ENCODE measurements at regions not wholly inside any gene's neighbourhood (a gene's known extent, or its start where the extent isn't known, plus 50 kb on each side); places are given as distances from the start of the nearest gene placed in this dataset.
"Not testable (repeated sequence)": the region's sequence is repeated elsewhere in the genome, so short reads cannot be mapped to it uniquely, and the experiment has no call there.

DNA sequence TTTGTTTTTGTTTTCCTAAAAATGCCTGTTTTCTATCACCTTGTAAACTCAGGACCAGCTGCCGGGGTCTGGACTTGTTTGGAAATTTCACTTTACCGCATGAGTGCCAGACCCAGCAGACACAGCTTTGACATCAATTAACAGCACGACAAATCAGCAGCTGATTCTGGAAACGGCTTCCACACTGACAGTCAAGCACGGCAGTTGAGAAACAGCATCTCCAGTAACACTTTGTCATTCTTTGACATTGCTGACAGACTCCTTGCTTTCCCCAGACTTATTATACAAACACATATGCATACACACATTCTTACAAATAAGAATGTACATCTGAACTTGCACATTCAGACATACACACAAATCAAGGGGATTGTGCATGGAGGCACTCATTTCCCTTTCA lies 1017.6 kb upstream of the HS3ST1 start:
- no peak overlapping the region for H3K4me3 Mint-ChIP-seq

GRCh38 chr4:12445711-12446235 lies 1017.1 kb upstream of the HS3ST1 start:
- DNase-seq, result no peak
- peaks cover 20% of the 10 kb centered on the region for H3K9me3 Mint-ChIP-seq
- no peak for ATAC-seq
- H3K36me3 Mint-ChIP-seq (ENCODE audit: insufficient read depth), result no peaks in the 10 kb centered on the region
- no peaks in the 10 kb centered on the region for H3K27me3 Mint-ChIP-seq (ENCODE audit: low read depth)
- H3K4me3 Mint-ChIP-seq, result no peak overlapping the region
- no peaks in the 10 kb centered on the region for H3K4me1 Mint-ChIP-seq (ENCODE audit: low read depth)

More for the DNA sequence above, 1017.6 kb upstream of the HS3ST1 start:
- DNase-seq, result no peak
- H3K27me3 Mint-ChIP-seq (ENCODE audit: low read depth), result no peaks in the 10 kb centered on the region
- H3K9me3 Mint-ChIP-seq, result peaks cover 22% of the 10 kb centered on the region
- H3K36me3 Mint-ChIP-seq (ENCODE audit: insufficient read depth), result no peaks in the 10 kb centered on the region
- no peaks in the 10 kb centered on the region for H3K4me1 Mint-ChIP-seq (ENCODE audit: low read depth)
- ATAC-seq, result no peak

- Mint-ChIP-seq H3K4me1 (ENCODE audit: low read depth) (no peaks in the 10 kb centered on the region), H3K36me3 (ENCODE audit: insufficient read depth) (no peaks in the 10 kb centered on the region)
- DNase-seq, result no peak
These were observed 1011.1 kb upstream of the HS3ST1 start for GRCh38 chr4:12439633-12440305.

DNA sequence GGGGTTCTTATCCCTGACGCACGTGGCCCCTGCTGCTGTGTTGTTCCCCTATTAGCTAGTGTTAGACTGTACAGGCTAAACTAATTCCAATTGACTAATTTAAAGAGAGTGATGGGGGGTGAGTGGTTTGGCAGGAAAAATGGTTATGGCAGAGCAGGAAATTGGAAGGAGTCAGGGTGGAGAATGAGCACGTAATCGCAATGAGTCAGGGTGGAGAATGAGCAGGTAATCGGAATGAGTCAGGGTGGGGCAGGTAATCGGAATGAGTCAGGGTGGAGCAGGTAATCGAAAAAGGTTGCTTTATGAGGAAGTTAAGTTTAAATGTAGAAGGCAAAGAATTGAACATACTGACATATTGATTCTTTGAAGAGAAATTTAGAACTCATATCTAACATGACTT lies 1002.6 kb upstream of the HS3ST1 start:
- not testable (repeated sequence) for H3K4me3 Mint-ChIP-seq; DNase-seq; H3K36me3 Mint-ChIP-seq (ENCODE audit: insufficient read depth)

More at GRCh38 chr4:12439633-12440305, 1011.1 kb upstream of the HS3ST1 start:
- Mint-ChIP-seq H3K4me3 (no peak overlapping the region), H3K9me3 (peaks cover 6% of the 10 kb centered on the region), H3K27me3 (ENCODE audit: low read depth) (no peaks in the 10 kb centered on the region)
- no peak for ATAC-seq

DNA sequence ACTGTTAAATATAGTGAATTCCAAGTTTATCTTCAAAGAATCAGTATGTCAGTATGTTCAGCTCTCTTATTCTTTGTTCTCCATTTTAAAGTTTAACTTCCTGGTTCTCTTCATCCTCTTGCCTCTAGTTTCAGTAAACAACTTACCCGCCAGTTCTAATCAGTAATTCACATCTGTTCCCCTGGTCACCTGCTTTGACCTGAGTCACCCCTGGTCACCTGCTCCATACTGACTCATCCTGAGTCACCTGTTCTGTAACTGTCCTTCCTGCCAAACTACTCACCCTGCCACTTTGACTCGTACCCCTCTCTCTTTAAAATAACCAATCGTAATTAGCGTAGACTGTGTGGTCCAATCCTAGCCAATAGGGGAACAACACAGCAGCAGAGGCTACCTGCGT lies 992.7 kb upstream of the HS3ST1 start:
- H3K36me3 Mint-ChIP-seq (ENCODE audit: insufficient read depth), result no peaks in the 10 kb centered on the region
- DNase-seq (no peak), ATAC-seq (no peak)
- no peaks in the 10 kb centered on the region for H3K27me3 Mint-ChIP-seq (ENCODE audit: low read depth)
- peaks cover 14% of the 10 kb centered on the region for H3K9me3 Mint-ChIP-seq
- H3K4me3 Mint-ChIP-seq, result no peak overlapping the region
- H3K4me1 Mint-ChIP-seq (ENCODE audit: low read depth), result no peaks in the 10 kb centered on the region

More for the DNA sequence above, 1002.6 kb upstream of the HS3ST1 start:
- ATAC-seq; H3K4me1 Mint-ChIP-seq (ENCODE audit: low read depth); H3K27me3 Mint-ChIP-seq (ENCODE audit: low read depth): not testable (repeated sequence)
- H3K9me3 Mint-ChIP-seq, result peaks cover 11% of the 10 kb centered on the region

- H3K4me3 Mint-ChIP-seq, result no peak overlapping the region
- DNase-seq (no peak), ATAC-seq (no peak)
- H3K4me1 Mint-ChIP-seq (ENCODE audit: low read depth), result no peaks in the 10 kb centered on the region
- peaks cover 9% of the 10 kb centered on the region for H3K9me3 Mint-ChIP-seq
- no peaks in the 10 kb centered on the region for H3K27me3 Mint-ChIP-seq (ENCODE audit: low read depth)
- no peaks in the 10 kb centered on the region for H3K36me3 Mint-ChIP-seq (ENCODE audit: insufficient read depth)
These were observed 988.1 kb upstream of the HS3ST1 start for GRCh38 chr4:12416755-12417154.

GRCh38 chr4:12414181-12414812 lies 985.6 kb upstream of the HS3ST1 start:
- DNase-seq (no peak), ATAC-seq (no peak)
- H3K27me3 Mint-ChIP-seq (ENCODE audit: low read depth), result no peaks in the 10 kb centered on the region
- H3K4me3 Mint-ChIP-seq, result no peak overlapping the region
- H3K9me3 Mint-ChIP-seq, result peaks cover 6% of the 10 kb centered on the region
- no peaks in the 10 kb centered on the region for H3K36me3 Mint-ChIP-seq (ENCODE audit: insufficient read depth)
- no peaks in the 10 kb centered on the region for H3K4me1 Mint-ChIP-seq (ENCODE audit: low read depth)

DNA sequence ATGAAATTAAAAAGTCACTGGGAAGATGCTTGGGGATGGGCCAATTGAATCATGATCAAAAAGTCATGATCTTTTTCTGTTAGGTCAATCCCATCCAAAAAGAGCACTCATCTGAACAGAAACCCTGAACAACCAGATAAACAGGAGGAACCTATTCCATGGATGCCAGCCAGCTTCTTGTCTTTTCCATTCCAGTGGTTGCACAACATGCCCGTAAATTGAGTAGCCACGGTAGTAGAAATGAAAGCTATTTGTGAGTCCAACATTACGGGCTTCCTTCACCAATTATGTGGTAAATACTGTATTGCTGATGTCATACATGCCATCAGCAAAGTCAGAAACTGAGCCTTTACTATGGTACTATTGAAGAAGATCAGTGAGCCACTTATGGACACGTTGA lies 982.4 kb upstream of the HS3ST1 start:
- no peaks in the 10 kb centered on the region for H3K4me1 Mint-ChIP-seq (ENCODE audit: low read depth)
- H3K4me3 Mint-ChIP-seq, result no peak overlapping the region
- ATAC-seq (no peak), DNase-seq (no peak)
- H3K36me3 Mint-ChIP-seq (ENCODE audit: insufficient read depth), result no peaks in the 10 kb centered on the region
- no peaks in the 10 kb centered on the region for H3K27me3 Mint-ChIP-seq (ENCODE audit: low read depth)
- peaks cover 9% of the 10 kb centered on the region for H3K9me3 Mint-ChIP-seq

- Mint-ChIP-seq H3K9me3 (peaks cover 6% of the 10 kb centered on the region), H3K27me3 (ENCODE audit: low read depth) (no peaks in the 10 kb centered on the region), H3K4me1 (ENCODE audit: low read depth) (no peaks in the 10 kb centered on the region), H3K36me3 (ENCODE audit: insufficient read depth) (no peaks in the 10 kb centered on the region), H3K4me3 (no peak overlapping the region)
- ATAC-seq, result no peak
- DNase-seq, result no peak
These were observed 981.0 kb upstream of the HS3ST1 start for GRCh38 chr4:12409507-12410190.

- H3K4me1 Mint-ChIP-seq (ENCODE audit: low read depth), result no peaks in the 10 kb centered on the region
- no peak overlapping the region for H3K4me3 Mint-ChIP-seq
- H3K36me3 Mint-ChIP-seq (ENCODE audit: insufficient read depth), result no peaks in the 10 kb centered on the region
- DNase-seq (no peak), ATAC-seq (no peak)
- no peaks in the 10 kb centered on the region for H3K27me3 Mint-ChIP-seq (ENCODE audit: low read depth)
- peaks cover 7% of the 10 kb centered on the region for H3K9me3 Mint-ChIP-seq
These were observed 979.7 kb upstream of the HS3ST1 start for GRCh38 chr4:12408364-12408763.

GRCh38 chr4:12403175-12403574 lies 974.5 kb upstream of the HS3ST1 start:
- Mint-ChIP-seq H3K36me3 (ENCODE audit: insufficient read depth) (no peaks in the 10 kb centered on the region), H3K4me3 (no peak overlapping the region), H3K4me1 (ENCODE audit: low read depth) (no peaks in the 10 kb centered on the region), H3K9me3 (peaks cover 7% of the 10 kb centered on the region), H3K27me3 (ENCODE audit: low read depth) (no peaks in the 10 kb centered on the region)
- ATAC-seq (no peak), DNase-seq (no peak)

GRCh38 chr4:12399781-12400180 lies 971.1 kb upstream of the HS3ST1 start:
- DNase-seq, result no peak
- H3K9me3 Mint-ChIP-seq, result peaks cover 9% of the 10 kb centered on the region
- H3K36me3 Mint-ChIP-seq (ENCODE audit: insufficient read depth), result no peaks in the 10 kb centered on the region
- ATAC-seq, result no peak
- H3K4me1 Mint-ChIP-seq (ENCODE audit: low read depth), result no peaks in the 10 kb centered on the region
- H3K27me3 Mint-ChIP-seq (ENCODE audit: low read depth), result no peaks in the 10 kb centered on the region
- no peak overlapping the region for H3K4me3 Mint-ChIP-seq

- Mint-ChIP-seq H3K27me3 (ENCODE audit: low read depth) (no peaks in the 10 kb centered on the region), H3K9me3 (peaks cover 8% of the 10 kb centered on the region), H3K4me1 (ENCODE audit: low read depth) (no peaks in the 10 kb centered on the region), H3K36me3 (ENCODE audit: insufficient read depth) (no peaks in the 10 kb centered on the region), H3K4me3 (no peak overlapping the region)
- DNase-seq (no peak), ATAC-seq (no peak)
These were observed 965.1 kb upstream of the HS3ST1 start for GRCh38 chr4:12393631-12394262.

- no peak overlapping the region for H3K4me3 Mint-ChIP-seq
- ATAC-seq (no peak), DNase-seq (no peak)
- no peaks in the 10 kb centered on the region for H3K27me3 Mint-ChIP-seq (ENCODE audit: low read depth)
- peaks cover 3% of the 10 kb centered on the region for H3K9me3 Mint-ChIP-seq
- no peaks in the 10 kb centered on the region for H3K4me1 Mint-ChIP-seq (ENCODE audit: low read depth)
- H3K36me3 Mint-ChIP-seq (ENCODE audit: insufficient read depth), result no peaks in the 10 kb centered on the region
These were observed 960.9 kb upstream of the HS3ST1 start for GRCh38 chr4:12389604-12390003.
